ENCODE measurements at regions not wholly inside any gene's neighbourhood (a gene's known extent, or its start where the extent isn't known, plus 50 kb on each side); places are given as distances from the start of the nearest gene placed in this dataset.
"Not testable (repeated sequence)": the region's sequence is repeated elsewhere in the genome, so short reads cannot be mapped to it uniquely, and the experiment has no call there.

DNA sequence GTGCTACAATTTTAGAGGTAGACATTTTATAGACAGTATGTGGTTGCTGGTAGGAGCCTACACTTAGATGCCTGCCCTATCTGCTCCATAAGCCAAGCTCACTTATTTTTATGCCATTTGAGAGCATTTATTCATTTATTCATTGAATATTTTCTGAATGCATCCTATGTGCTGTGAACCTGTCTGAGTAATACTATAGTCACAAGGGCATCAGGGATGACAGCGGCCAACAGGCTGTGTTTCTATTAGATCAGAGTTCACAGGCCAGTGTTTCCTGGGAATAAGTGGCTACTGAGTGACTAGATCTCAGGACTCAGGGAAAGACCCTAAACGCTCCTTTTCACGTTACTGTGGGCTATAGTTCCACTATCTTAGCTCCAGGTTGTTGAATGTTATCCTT is 235.2 kb upstream of the MSX2 start:
- DNase-seq (ENCODE audit: low read depth in 2 of 2): no peak

DNA sequence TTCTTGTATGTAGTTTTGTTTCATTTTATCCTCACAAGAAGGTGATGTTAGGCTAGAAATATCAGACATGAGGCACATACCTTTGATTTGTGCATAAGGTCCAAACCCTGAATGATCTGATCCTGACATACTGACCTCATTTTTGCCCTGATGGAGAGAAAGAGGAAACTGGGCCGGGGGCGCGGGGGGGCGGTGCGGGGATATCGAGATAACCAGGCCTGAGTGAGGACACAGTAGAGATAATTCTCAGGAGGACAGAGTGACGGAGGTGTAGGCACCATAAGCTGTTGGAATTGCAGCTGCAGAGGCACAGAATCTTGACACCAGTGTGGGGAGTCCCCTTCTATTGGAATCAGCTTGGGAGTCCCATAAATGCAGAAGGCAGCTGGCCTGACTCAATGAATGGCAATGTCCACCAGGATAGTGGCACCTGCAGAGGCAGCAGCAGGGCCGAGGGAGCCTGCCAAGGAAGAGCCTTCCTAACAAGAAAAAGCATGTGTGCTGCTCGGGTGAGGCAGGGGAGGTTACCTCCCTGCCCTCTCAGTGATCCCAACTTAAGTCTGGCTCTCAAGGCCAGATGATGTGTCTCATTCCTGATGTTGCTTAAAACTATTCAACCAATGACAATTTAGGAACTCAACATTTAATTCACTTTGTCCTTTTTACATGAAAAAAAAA is 234.3 kb upstream of the MSX2 start:
- DNase-seq (ENCODE audit: low read depth in 2 of 2): no peak

DNA sequence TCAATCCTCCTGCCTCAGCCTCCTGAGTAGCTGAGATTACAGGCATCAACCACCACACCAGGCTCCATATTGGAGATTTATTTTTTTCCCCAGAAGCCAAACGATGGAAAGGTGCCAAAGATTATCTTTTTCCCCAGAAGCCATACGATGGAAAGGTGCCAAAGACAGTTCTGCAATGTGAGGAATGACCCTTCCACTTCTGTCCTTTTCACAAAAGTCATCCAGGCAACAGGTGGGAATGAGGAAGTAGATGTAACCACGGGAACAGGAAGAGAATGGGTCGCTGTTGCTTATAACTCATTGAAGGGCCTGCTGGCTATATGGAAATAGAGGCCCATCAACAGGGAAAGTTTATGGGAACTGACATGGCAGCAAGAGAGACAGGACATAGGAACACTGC is 233.7 kb upstream of the MSX2 start:
- DNase-seq (ENCODE audit: low read depth in 2 of 2): no peak

DNA sequence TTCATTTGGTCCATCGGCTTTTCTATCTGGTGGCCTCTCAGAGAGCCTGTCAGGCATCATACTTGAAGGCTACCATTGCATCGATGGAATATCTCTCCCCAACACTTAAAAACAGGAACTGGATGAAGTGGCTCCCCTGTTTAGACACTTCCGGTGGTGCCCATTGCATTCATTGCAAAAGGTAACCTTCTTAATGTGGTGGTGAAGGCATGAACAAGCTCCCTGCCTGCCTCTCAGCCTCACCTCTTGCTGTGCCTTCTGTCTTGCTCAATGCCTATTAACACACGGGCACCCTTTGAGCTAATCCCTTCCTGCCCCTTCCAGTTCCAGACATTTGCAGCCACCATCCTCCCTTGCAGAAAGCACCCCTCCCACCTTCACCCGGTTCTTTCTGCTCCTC is 233.1 kb upstream of the MSX2 start:
- DNase-seq (ENCODE audit: low read depth in 2 of 2): no peak

DNA sequence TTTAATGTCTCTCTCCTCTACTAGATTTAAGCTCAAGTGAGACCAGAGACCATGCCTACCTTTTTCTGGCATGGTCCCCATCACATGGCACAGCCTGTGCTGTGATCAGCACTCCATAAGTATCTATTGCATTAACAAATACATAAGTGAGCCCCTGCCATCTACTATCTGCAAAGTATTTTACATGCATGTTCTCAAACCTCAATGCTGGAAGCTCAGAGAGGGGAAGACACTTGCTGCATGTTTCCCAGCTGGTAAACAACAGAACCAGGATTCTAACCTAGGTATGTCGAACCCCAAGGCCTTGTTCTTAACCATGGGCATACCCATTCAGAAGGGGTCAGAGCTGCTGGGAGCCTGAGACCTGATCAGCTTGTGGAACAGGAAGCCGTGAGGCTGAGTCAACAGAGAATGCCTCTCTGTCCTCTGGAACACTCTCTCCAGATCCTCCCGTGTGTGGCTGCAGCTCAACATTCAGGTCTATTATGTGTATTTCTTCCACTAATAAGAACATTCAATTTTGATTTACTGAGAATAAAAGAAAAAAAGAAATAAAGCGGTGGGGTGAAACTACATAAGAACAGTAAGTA is 232.5 kb upstream of the MSX2 start:
- DNase-seq (ENCODE audit: low read depth in 2 of 2): no peak

DNA sequence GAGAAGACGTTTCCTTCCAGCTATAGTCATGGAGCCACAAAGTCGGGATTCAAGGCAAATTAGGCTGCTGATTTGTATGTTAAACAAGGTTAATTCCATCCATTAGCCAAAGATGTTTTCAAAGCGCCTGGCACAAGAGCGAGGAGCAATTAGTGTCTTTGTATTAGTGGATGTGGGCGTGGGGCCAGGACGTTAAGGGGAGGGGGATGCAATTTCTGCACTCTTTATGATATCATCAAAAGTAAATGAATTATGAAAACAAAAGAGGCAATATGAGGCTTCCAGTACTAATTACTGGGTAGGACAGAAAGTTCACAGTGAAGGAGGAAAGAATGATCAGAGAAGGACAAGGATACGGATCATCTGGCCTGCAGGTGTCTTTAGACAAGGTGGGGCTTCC is 230.9 kb upstream of the MSX2 start:
- DNase-seq (ENCODE audit: low read depth in 2 of 2): no peak

DNA sequence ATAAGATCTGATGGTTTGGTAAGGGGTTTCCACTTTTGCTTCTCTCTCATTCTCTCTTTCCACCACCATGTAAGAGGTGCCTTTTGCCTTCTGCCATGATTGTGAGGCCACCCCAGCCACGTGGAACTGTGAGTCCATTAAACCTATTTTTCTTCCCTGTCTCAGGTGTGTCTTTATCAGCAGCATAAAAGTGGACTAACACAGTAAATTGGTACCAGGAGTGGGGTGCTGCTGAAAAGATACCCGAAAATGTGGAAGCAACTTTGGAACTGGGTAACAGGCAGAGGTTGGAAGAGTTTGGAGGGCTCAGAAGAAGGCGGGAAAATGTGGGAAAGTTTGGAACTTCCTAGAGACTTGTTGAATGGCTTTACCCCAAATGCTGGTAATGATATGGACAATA is 226.4 kb upstream of the MSX2 start:
- DNase-seq (ENCODE audit: low read depth in 2 of 2): not testable (repeated sequence)

DNA sequence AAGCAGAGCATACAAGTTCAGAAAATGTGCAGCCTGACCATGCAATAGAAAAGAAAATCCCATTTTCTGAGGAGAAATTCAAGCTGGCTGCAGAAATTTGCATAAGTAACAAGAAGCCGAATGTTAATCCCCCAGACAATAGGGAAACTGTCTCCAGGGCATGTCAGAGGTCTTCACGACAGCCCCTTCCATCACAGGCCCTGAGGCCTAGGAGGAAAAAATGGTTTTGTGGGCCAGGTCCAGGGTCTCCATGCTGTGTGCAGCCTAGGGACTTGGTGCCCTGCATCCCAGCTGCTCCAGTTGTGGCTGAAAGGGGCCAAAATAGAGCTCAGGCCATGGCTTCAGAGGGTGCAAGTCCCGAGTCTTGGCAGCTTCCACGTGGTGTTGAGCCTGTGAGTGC is 225.8 kb upstream of the MSX2 start:
- not testable (repeated sequence) for DNase-seq (ENCODE audit: low read depth in 2 of 2)

DNA sequence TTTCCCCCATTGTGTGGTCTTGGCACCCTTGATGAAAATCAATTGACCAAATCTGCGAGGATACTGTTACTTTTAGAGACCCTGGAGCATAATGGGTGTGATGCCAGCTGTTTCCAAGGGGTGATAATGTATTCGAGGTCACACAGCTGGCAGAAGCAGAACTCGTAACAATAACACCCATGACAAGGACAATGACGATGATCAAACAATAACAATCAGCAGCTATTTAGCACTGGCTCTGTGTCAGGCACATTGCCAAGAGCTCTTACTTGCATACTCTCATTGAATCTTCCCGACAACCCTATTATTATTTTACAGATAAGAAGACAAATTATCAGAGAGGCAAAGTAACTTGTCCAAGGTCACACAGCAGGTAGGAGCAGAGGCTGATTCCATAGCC is 223.7 kb upstream of the MSX2 start:
- DNase-seq (ENCODE audit: low read depth in 2 of 2): no peak

DNA sequence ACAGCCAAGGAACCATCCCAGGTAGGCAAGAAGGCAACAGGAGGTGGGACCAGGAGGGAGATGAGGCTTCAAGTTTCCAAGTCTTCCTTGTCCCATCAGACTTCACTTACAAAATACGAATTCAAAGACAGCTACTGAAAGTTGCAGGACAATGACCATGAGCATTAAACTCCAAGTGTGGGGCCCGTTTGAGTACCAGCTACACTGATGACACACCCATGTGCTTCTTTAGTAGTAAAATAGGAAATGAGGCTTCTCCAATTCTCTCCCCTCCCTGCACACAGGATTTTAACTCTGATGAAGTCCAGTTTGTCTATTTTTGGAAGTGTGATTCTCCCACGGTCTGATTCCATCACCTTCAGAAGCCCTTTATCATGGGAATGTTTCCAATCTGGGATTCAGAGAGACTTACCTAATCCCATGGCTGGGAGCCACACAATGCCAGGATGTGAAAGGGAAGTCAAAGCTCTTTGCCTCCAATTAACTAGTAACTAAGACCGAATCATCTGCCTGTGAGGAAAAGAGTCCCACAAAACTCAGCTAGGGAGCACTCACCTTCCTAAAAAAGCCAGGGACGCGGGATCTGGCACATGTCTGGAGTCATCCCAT is 222.8 kb upstream of the MSX2 start:
- DNase-seq (ENCODE audit: low read depth in 2 of 2): no peak

DNA sequence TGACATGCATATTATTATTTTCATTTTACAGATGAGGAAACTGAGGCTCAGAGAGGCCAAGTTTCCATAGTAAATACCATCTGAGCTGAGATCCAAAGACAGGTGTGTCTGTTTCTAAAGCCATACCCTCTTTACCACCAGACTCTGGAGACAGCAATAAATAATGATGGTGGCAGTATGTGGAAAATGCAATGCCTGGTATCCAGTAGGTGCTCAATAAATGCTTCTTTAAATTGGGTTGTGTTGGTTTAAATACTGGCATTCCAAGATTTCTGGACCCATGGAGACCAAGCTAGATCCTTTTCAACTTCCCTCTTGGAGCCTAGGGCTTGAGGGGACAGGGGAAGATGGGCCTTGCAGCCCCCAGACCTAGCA is 221.3 kb upstream of the MSX2 start:
- DNase-seq (ENCODE audit: low read depth in 2 of 2): no peak

DNA sequence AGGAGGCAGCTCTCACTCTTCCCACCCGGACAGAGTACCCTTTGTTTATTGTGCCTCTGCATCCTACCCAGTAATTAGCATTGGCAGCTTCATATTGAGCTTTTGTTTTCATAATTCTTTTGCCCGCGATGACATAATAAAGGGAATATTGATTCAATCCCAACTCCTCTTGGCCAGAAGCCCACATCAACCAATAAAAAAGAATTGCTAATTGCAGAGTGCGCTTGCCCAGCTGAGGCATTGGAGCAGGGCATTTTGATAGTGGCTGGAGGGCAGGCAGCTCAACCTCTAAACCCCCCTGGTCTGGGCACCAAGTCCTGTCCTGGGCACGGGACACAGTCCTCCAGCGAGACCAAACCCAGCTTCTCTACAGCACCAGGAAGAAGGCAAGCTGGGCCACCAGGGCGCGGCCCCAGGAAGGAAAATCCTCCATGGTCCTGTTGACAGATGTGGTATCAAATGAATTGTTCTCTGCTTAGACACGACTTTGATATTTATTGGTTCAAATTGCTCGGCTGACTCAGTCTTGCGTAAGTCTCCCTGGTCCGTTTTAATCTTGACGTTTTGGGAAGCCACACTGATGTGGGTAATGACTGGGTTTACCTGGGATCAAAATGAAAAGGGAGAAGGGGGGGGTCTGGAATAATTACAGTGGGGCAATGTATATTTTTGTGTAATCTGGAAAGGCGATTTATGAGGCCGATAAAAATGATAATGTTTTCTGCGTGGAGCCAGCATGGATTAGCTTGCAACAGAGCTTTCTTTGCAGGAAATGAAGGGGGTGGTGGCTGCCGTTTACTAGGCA is 220.7 kb upstream of the MSX2 start:
- DNase-seq (ENCODE audit: low read depth in 2 of 2): no peak

DNA sequence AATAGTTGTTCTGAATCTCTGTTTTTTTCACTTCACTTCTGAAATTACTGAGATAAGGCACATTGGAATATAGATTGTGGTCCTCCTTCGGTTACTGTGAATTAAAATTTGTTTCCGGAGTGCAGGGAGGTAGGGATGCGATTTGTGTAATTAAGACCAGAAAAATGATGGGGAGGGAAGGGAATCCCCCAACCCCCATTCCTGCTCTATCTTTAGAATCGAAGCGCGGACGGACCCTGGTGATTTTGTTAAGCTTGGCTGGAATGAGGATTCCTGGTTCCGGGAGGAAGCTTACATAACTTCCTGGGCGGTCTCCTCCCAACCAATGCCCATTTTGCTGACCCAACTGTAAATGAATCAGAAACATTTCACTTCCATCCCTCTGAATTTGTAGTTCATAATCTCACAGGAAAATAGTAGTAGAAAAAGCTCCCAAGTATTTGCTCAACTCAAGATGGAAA is 220.1 kb upstream of the MSX2 start:
- no peak for DNase-seq (ENCODE audit: low read depth in 2 of 2)

DNA sequence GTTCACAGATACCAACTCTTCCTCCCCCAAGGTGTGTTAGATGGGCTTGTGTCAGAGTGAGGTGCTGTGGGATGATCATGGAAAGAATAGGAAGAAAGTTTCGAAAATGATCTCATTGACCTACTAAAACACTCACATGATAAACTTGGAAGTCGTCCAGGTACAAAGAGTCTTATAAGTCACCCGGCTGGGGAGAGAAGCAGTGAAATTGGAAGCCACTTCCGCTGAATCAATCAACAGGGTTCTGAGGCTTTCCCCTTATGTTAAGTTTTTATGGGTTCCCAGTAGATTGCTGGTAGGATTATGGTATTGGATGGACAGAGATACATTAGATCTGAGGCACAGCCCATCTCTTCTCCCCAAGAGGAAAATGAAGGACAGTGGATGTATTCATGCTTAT is 218.8 kb upstream of the MSX2 start:
- DNase-seq (ENCODE audit: low read depth in 2 of 2): no peak

DNA sequence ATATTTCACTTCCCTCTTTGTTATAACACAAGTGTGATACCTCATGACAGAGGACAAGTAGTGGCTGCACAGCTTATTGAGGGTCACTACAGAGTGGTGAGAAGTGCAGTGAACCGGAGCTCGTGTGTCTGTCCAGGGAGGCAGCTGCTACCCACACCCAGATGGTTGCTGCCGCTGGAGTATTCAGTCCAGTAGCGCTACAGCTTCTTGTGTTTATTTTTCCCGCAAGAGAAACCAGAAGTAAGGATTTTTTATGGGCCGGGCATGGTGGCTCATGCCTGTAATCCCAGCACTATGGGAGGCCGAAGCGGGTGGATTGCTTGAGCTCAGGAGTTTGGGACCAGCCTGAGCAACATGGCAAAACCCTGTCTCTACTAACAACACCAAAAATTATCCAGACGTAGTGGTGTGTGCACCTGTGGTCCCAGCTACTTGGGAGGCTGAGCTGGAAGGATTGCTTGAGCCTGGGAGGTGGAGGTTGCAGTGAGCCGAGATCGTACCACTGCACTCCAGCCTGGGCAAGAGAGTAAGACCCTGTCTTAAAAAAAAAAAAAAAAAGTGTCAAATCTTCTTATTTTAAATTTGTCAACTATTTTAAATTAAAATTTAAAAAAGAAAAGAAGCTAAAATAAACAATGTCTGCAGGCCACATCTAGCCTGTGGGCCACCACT is 213.5 kb upstream of the MSX2 start:
- not testable (repeated sequence) for DNase-seq (ENCODE audit: low read depth in 2 of 2)

DNA sequence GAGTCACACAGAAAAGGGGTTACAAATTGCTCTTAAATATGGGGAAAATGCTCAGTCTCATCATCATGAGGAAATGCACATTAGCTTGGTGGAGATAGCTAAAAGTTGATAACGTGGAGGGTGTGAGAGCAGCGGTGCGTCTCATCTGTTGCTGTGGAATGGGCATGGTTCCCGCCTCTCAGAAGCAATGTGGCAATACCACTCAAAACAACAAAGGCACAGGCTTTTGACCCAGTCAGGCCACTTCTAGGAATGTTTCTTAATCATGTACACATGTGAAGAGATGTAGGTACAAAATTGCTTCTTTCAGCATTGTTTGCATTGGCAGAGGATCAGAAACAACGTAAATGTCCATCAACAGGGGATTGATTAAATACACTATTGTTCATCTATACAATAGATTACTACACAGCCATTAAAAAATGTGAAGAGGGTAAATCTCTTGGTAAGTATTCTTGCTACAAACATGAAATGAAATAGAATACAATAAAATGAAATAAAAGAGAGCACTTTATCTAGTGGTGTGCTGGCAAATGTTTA is 212.6 kb upstream of the MSX2 start:
- no peak for DNase-seq (ENCODE audit: low read depth in 2 of 2)

DNA sequence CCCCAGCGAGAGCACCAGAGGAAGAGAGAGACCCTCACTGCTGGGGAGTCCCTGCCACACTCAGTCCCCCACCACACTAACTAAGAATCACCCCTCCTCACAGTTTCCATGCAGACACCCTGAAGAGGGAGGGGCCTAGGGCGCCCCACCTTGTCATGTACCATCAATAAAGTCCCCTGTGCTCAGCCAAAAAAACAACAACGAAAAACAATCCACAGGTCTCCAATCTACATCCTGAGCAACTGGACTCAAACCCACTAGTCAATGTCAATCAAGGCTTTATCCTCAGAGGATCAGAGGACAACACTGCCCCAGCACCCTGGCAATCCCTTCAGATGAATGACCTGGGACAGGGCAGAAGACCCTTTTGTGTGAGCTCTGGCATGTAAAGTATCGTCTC is 210.1 kb upstream of the MSX2 start:
- DNase-seq (ENCODE audit: low read depth in 2 of 2): no peak

DNA sequence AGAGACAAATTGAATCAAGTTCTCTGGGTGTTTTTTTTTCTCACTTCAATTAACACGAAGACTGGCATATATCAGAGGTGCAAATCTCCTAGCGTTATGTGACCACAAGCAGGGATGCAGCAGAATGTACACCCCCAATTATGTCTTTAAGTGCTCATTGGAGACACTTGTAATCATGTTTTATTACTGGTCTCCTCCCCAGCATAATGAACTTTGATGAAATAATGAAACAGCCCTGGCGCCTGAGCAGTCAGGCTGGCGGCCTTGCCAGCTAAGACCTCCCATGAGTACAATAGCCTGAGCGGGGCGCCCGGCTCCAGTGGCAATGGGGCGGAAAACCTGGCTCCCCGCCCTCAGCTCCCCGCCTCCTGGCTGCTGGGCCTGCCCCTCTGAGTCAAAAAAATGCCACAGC is 209.4 kb upstream of the MSX2 start:
- DNase-seq (ENCODE audit: low read depth in 2 of 2): no peak

DNA sequence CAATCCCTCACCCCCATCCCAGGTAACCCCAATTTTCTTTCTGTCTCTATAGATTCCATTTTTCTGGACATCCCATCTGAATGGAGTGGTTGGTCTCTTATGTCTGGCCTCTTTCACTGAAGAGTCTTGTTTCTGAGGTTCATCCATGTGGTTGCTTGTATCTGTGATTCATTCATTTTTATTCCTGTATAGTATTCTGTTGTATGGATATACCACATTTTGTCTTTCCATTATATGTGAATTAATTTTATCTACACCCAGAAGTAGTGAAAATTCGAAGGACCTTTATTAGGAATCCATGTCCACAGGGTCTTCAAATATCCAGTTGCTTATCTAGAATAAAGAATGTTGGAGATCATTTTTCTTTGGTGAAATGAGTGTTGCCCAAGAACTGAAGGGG is 207.6 kb upstream of the MSX2 start:
- no peak for DNase-seq (ENCODE audit: low read depth in 2 of 2)

DNA sequence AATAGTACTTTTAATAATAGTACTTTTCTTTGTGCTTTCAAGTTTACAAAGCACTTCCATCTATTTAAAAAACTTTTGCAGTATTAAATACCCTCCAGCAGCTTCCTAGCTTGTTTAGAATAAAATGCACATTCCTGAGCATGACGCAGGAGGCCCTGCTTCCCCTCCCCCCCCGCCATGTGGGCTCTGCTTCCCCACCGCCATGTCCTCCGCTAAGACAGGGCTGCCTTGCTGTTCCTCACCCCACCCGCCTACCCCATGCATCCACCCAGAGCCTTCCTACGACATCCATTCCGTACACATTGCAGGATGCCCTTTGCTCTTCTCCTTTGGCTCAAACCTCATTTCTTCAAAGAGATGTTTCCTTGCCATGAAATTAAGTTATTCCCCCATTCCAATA is 205.9 kb upstream of the MSX2 start:
- DNase-seq (ENCODE audit: low read depth in 2 of 2): no peak

DNA sequence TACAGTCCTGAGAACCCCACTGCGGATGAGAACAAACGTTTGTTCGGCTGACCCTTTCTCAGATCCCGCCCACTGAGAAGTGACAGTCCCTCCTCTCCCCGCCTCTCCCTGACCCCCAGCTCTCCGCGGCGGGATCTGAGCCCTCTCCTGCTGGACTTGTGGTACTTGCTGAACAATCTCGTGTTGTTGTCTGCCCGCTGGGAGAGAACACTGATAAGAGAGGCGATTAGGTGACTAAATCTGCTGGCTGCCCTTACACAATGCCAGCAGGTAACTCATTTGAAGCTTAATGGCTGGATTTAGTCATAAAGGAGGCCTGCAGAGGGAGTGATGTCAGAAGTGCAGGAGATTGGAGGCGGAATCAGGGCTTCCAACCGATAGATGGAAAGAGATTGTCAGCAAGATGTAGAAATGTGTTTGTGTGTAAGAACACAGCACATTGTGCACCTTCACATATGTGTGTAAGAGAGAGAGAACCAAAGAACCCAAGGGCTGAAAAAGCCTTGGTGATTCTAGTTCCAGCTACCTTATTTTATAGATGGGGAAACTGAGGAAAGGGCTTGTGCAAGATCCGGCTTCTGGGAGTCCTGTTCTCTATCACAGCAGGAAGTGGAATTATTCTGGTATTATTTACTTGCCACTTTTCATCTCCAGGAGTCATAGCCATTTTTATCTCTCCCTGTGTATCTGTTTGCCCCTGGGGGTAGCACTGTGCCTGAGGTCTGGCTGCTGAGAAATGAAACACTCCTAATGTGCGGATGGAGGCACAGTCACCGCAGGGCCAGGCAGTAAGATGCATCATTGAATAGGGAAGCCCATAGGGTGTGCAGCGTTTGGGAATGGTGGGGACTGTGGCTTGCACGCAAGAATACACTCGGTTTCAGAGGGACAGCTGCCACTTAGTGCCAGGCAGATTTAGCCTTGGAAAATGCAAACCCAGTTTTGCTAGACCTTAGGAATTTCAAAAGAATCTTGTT is 203.7 kb upstream of the MSX2 start:
- no peak for DNase-seq (ENCODE audit: low read depth in 2 of 2)
